Hepatocyte (in vitro differentiated cells): ENCODE measurements at regions not wholly inside any gene's neighbourhood (a gene's known extent, or its start where the extent isn't known, plus 50 kb on each side); places are given as distances from the start of the nearest gene placed in this dataset. TPM values are rescaled to one million over a fixed set of nuclear protein-coding genes. Genes with fewer than 3 reads are reported as not detected.

Source experiments
- DNase-seq: peaks from one replicate; pipeline ENCODE4 v3.0.0-alpha.2; 2016; ENCODE audit warnings: low spot score
- H2AFZ ChIP-seq: fragments of 200-600 bp; sonication (generic); 2 replicates; pipeline ENCODE4 v1.6.0; 2016; ENCODE audit warnings: antibody characterized with exemption, mild to moderate bottlenecking
- H3K27ac ChIP-seq: fragments of 200-600 bp; sonication (generic); 2 replicates; pipeline ENCODE4 v1.5.1; 2016; ENCODE audit warnings: mild to moderate bottlenecking
- H3K27me3 ChIP-seq: fragments of 200-600 bp; sonication (generic); 2 replicates; pipeline ENCODE4 v1.6.1; 2016
- H3K36me3 ChIP-seq: fragments of 200-600 bp; sonication (generic); replicated peaks from 2 replicates; pipeline ENCODE4 v1.5.1; 2016; ENCODE audit warnings: low read depth; ENCODE audit not compliant: insufficient read depth
- H3K4me1 ChIP-seq: fragments of 200-600 bp; sonication (generic); 2 replicates; pipeline ENCODE4 v1.5.1; 2016; ENCODE audit warnings: mild to moderate bottlenecking, moderate library complexity; ENCODE audit not compliant: insufficient read depth
- H3K4me2 ChIP-seq: fragments of 200-600 bp; sonication (generic); 2 replicates; pipeline ENCODE4 v1.6.0; 2016
- H3K4me3 ChIP-seq: fragments of 200-600 bp; sonication (generic); 2 replicates; pipeline ENCODE4 v1.5.1; 2016; ENCODE audit warnings: mild to moderate bottlenecking
- H3K79me2 ChIP-seq: fragments of 200-600 bp; sonication (generic); 2 replicates; pipeline ENCODE4 v1.6.0; 2017; ENCODE audit warnings: mild to moderate bottlenecking
- H3K9me2 ChIP-seq: fragments of 200-600 bp; sonication (generic); replicated peaks from 2 replicates; pipeline ENCODE4 v1.6.0; 2017; ENCODE audit warnings: mild to moderate bottlenecking; ENCODE audit not compliant: insufficient read depth
- H3K9me3 ChIP-seq: fragments of 200-600 bp; sonication (generic); 2 replicates; pipeline ENCODE4 v1.5.1; 2016; ENCODE audit warnings: low read depth, mild to moderate bottlenecking
- H4K20me1 ChIP-seq: fragments of 200-600 bp; sonication (generic); 2 replicates; pipeline ENCODE4 v1.6.0; 2016; ENCODE audit warnings: mild to moderate bottlenecking; ENCODE audit not compliant: insufficient read depth, poor library complexity, severe bottlenecking
- EZH2 ChIP-seq: fragments of 200-600 bp; sonication (generic); IDR thresholded peaks from 2 replicates; pipeline ENCODE4 v1.6.1; 2016; ENCODE audit warnings: antibody characterized with exemption, mild to moderate bottlenecking, borderline replicate concordance
- EZH2phosphoT487 ChIP-seq: fragments of 200-600 bp; sonication (generic); IDR thresholded peaks from one replicate; pipeline ENCODE4 v1.6.1; 2018; ENCODE audit warnings: antibody characterized with exemption, mild to moderate bottlenecking, low read depth, moderate library complexity; ENCODE audit not compliant: unreplicated experiment, severe bottlenecking
- WGBS: methylation state at CpG from one replicate; pipeline ENCODE4 v1.1.6; 2016; ENCODE audit warnings: low lambda C conversion rate; ENCODE audit errors: missing lambda C conversion rate; 5-methylcytosine and 5-hydroxymethylcytosine counted together
- small RNA-seq: library from RNA; depleted of rRNA; stranded (forward); fragments of <200 nt; gene quantifications from one replicate; pipeline ENCODE3, GENCODE V24; 2014
- TF ChIP-seq, protein P1 (sequence below): fragments of 200-600 bp; sonication (generic); IDR thresholded peaks from 2 replicates; pipeline ENCODE4 v1.5.1; 2016; ENCODE audit warnings: antibody characterized with exemption, mild to moderate bottlenecking; ENCODE audit not compliant: poor library complexity

DNA sequence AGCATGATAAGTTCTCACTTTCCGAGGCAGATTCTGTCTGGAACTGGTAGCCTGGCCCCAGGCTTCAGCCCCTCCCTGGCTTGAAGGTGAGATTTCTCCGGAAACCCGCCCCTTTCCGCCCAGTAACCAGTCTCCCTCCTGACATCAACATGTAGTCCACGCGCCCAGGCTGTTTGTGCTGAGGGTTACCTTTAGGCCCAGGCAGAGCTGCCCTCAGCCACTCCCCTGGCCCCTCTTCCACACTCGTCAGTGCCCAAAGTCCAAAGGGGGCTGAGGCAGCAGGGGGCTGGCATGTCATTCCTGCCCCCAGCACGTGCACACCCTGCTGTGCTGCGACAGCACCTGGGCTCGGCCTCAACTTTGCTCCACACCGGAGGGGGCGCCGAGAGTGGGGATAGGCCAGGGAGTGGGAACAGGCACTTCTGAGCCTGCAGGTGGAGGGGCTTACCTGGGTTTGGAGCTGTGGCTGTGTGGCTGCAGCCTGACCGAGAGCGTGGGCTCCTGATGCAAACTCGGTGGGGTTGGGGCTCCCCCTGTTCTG, 69.5 kb upstream of the ANK2 start:
- 79% methylated on average over 16 of the region's 16 CpGs for WGBS
- Histone ChIP-seq H3K79me2 (no peaks in the 10 kb centered on the region), H3K9me3 (no peaks in the 10 kb centered on the region), H3K4me2 (no peak overlapping the region), H3K27me3 (no peaks in the 10 kb centered on the region), H3K36me3 (no peaks in the 10 kb centered on the region), H2AFZ (no peak overlapping the region), H3K4me1 (no peaks in the 10 kb centered on the region), H3K4me3 (no peak overlapping the region), H4K20me1 (no peaks in the 10 kb centered on the region), H3K9me2 (no peaks in the 10 kb centered on the region), H3K27ac (no peak overlapping the region)
- no peak for TF ChIP-seq EZH2phosphoT487
- no peak for TF ChIP-seq EZH2
- TF ChIP-seq, protein P1, sequence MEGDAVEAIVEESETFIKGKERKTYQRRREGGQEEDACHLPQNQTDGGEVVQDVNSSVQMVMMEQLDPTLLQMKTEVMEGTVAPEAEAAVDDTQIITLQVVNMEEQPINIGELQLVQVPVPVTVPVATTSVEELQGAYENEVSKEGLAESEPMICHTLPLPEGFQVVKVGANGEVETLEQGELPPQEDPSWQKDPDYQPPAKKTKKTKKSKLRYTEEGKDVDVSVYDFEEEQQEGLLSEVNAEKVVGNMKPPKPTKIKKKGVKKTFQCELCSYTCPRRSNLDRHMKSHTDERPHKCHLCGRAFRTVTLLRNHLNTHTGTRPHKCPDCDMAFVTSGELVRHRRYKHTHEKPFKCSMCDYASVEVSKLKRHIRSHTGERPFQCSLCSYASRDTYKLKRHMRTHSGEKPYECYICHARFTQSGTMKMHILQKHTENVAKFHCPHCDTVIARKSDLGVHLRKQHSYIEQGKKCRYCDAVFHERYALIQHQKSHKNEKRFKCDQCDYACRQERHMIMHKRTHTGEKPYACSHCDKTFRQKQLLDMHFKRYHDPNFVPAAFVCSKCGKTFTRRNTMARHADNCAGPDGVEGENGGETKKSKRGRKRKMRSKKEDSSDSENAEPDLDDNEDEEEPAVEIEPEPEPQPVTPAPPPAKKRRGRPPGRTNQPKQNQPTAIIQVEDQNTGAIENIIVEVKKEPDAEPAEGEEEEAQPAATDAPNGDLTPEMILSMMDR: no peak
- DNase-seq: no peak

DNA sequence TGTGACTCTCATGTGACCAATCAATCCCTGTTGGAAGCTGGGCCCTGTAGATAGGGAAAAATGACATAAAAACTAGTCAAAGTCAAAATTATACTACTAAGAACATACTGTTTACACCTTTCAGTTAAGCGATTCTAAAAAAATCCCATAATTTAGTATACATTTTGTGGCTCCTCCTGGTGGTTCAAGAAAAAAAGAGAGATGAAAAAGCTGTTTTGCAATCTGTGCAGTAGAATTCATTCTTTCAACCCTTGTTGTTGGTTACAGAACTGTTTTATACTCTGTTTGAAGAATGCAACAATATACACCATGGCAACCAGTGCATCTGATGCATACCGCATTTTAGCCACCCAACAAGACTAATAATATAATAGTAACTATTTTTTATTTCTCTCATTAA, 66.8 kb upstream of the ANK2 start:
- no peaks in the 10 kb centered on the region for H3K4me1 ChIP-seq
- no peak overlapping the region for H3K27ac ChIP-seq
- TF ChIP-seq EZH2 (no peak), EZH2phosphoT487 (no peak)
- TF ChIP-seq, protein P1: no peak
- H3K4me3 ChIP-seq: no peak overlapping the region
- no peak overlapping the region for H2AFZ ChIP-seq
- no peaks in the 10 kb centered on the region for H3K27me3 ChIP-seq
- 98% methylated on average over 2 of the region's 2 CpGs for WGBS
- H3K9me2 ChIP-seq: no peaks in the 10 kb centered on the region
- no peaks in the 10 kb centered on the region for H3K79me2 ChIP-seq
- no peaks in the 10 kb centered on the region for H4K20me1 ChIP-seq
- H3K4me2 ChIP-seq: no peak overlapping the region
- H3K9me3 ChIP-seq: no peaks in the 10 kb centered on the region
- DNase-seq: no peak
- no peaks in the 10 kb centered on the region for H3K36me3 ChIP-seq

DNA sequence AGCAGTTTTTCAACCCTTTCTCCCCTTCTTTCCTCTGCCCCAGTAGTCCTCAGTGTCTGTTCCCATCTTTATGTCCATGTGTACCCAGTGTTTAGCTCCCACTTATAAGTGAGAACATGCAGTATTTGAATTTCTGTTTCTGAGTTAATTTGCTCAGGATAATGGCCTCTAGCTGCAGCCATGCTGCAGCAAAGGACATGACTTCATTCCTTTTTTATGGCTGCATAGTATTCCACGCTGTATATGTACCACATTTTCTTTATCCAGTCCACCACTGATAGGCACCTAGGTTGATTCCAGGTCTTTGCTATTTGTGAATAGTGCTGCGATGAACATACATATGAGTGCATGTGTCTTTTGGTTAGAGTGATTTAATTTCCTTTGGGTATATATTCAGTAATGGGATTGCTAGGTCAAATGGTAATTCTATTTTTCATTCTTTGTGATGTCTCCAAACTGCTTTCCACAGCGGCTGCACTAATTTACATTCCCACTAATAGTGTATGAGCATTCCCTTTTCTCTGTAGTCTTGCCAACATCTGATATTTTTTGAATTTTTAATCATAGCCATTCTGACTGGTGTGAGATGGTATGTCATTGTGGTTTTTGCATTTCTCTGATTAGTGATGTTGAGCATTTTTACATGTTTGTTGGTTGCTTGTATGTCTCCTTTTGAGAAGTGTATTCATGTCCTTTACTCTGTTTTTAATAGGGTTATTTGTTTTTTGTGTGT, 54.6 kb upstream of the ANK2 start:
- no peaks in the 10 kb centered on the region for H3K9me3 ChIP-seq
- H3K4me2 ChIP-seq: no peak overlapping the region
- H3K9me2 ChIP-seq: no peaks in the 10 kb centered on the region
- no peaks in the 10 kb centered on the region for H3K36me3 ChIP-seq
- H3K4me3 ChIP-seq: no peak overlapping the region
- no peaks in the 10 kb centered on the region for H3K4me1 ChIP-seq
- H3K27ac ChIP-seq: no peak overlapping the region
- no peaks in the 10 kb centered on the region for H3K27me3 ChIP-seq
- DNase-seq: no peak
- no peaks in the 10 kb centered on the region for H3K79me2 ChIP-seq
- no peaks in the 10 kb centered on the region for H4K20me1 ChIP-seq
- H2AFZ ChIP-seq: no peak overlapping the region
- TF ChIP-seq EZH2 (no peak), EZH2phosphoT487 (no peak)
- TF ChIP-seq, protein P1: no peak
- 96% methylated on average over 3 of the region's 3 CpGs for WGBS

Small RNA genes in the stretch of these regions (small RNA-seq; reads per million reads assigned to genes)
- gene AC017007.1: not detected
- not detected for gene RF00019
